ENCODE measurements at regions not wholly inside any gene's neighbourhood (a gene's known extent, or its start where the extent isn't known, plus 50 kb on each side); places are given as distances from the start of the nearest gene placed in this dataset.

- in situ Hi-C loops (cut with HindIII; ENCODE audit: low sequenced_read_pairs), result no loop called here
- H3K4me3 ChIP-seq (ENCODE audit: low read depth, low read length), result no peak overlapping the region
- no peak for DNase-seq (ENCODE audit: low read depth, low spot score)
- no peak for TF ChIP-seq CTCF (IDR thresholded peaks at IDR 0.05; ENCODE audit: low read depth, low read length)
These were observed 458.1 kb downstream of the TBL1XR1 start for GRCh38 chr3:176739159-176739558.

- no peak for DNase-seq (ENCODE audit: low read depth, low spot score)
- no peak for TF ChIP-seq CTCF (IDR thresholded peaks at IDR 0.05; ENCODE audit: low read depth, low read length)
- in situ Hi-C loops (cut with HindIII; ENCODE audit: low sequenced_read_pairs), result no loop called here
- no peak overlapping the region for H3K4me3 ChIP-seq (ENCODE audit: low read depth, low read length)
These were observed 459.7 kb downstream of the TBL1XR1 start for GRCh38 chr3:176737480-176738110.

- no peak for TF ChIP-seq CTCF (IDR thresholded peaks at IDR 0.05; ENCODE audit: low read depth, low read length)
- no peak for DNase-seq (ENCODE audit: low read depth, low spot score)
- in situ Hi-C loops (cut with HindIII; ENCODE audit: low sequenced_read_pairs), result no loop called here
- no peak overlapping the region for H3K4me3 ChIP-seq (ENCODE audit: low read depth, low read length)
These were observed 463.1 kb downstream of the TBL1XR1 start for GRCh38 chr3:176734146-176734545.

GRCh38 chr3:176724394-176724759, 472.9 kb downstream of the TBL1XR1 start:
- in situ Hi-C loops (cut with HindIII; ENCODE audit: low sequenced_read_pairs), result no loop called here
- TF ChIP-seq CTCF (IDR thresholded peaks at IDR 0.05; ENCODE audit: low read depth, low read length), result no peak
- no peak overlapping the region for H3K4me3 ChIP-seq (ENCODE audit: low read depth, low read length)
- DNase-seq (ENCODE audit: low read depth, low spot score), result no peak

GRCh38 chr3:176723758-176724393, 473.4 kb downstream of the TBL1XR1 start:
- DNase-seq (ENCODE audit: low read depth, low spot score), result no peak
- in situ Hi-C loops (cut with HindIII; ENCODE audit: low sequenced_read_pairs), result no loop called here
- no peak for TF ChIP-seq CTCF (IDR thresholded peaks at IDR 0.05; ENCODE audit: low read depth, low read length)
- H3K4me3 ChIP-seq (ENCODE audit: low read depth, low read length), result no peak overlapping the region

GRCh38 chr3:176714034-176714433, 483.2 kb downstream of the TBL1XR1 start:
- in situ Hi-C loops (cut with HindIII; ENCODE audit: low sequenced_read_pairs), result no loop called here
- no peak for TF ChIP-seq CTCF (IDR thresholded peaks at IDR 0.05; ENCODE audit: low read depth, low read length)
- DNase-seq (ENCODE audit: low read depth, low spot score), result no peak
- no peak overlapping the region for H3K4me3 ChIP-seq (ENCODE audit: low read depth, low read length)
